ENCODE measurements at regions not wholly inside any gene's neighbourhood (a gene's known extent, or its start where the extent isn't known, plus 50 kb on each side); places are given as distances from the start of the nearest gene placed in this dataset.

DNA sequence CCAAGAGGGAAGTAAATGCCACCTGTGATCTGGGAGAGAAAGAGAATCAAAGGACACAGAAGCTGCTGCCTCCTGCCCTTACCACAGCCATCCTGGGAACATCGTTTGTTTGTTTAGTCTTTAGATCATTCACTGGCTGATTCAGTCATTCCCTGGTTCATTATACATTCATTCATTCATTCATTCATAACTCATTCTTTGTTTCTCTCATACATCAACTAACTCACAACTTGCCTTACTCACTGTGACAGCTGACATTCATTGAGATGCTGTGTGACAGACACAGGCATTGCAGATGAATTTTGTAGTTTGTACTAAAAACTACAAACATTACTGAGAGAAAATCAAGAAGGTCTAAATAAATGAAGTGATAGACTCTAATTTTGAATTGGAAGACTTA is 291.0 kb upstream of the TNRC6C start:
- no peak overlapping the region for H2AK5ac ChIP-seq (ENCODE audit: low read depth, low read length)
- no peak overlapping the region for H3K23ac ChIP-seq (ENCODE audit: low read depth, low read length, poor library complexity)
- no peak overlapping the region for H3K4me2 ChIP-seq (ENCODE audit: insufficient read depth, low read length, poor library complexity, severe bottlenecking)
- no peak overlapping the region for H2BK15ac ChIP-seq (ENCODE audit: low read length)
- no peaks in the 10 kb centered on the region for H3K4me1 ChIP-seq (ENCODE audit: control insufficient read depth in 2 of 2, insufficient read depth in 1 of 2, low read depth in 1 of 2, low read length in 2 of 2)
- no peak overlapping the region for H2BK120ac ChIP-seq (ENCODE audit: low read depth, low read length)
- H4K8ac ChIP-seq (ENCODE audit: low read depth, low read length), result no peak overlapping the region
- H3K79me1 ChIP-seq (ENCODE audit: low read depth, low read length), result no peaks in the 10 kb centered on the region
- H3K4ac ChIP-seq (ENCODE audit: low read length), result no peak overlapping the region
- H3K4me3 ChIP-seq (ENCODE audit: low read length in 2 of 2), result no peak overlapping the region
- no peak overlapping the region for H4K91ac ChIP-seq (ENCODE audit: low read depth, low read length, poor library complexity)
- H3K27ac ChIP-seq (replicated peaks; ENCODE audit: low read length), result no peak overlapping the region
- no peak overlapping the region for H2BK12ac ChIP-seq (ENCODE audit: low read length)
- H3K36me3 ChIP-seq (replicated peaks in 1 of 2; ENCODE audit: control insufficient read depth in 2 of 2, insufficient read depth in 2 of 2, low read length in 2 of 2), result no peaks in the 10 kb centered on the region
- no peak overlapping the region for H2BK5ac ChIP-seq (ENCODE audit: low read length)
- no peak overlapping the region for H3K9ac ChIP-seq (ENCODE audit: low read depth, low read length, poor library complexity)
- H3K27me3 ChIP-seq (ENCODE audit: control insufficient read depth in 3 of 3, insufficient read depth in 3 of 3, low read depth in 1 of 3, low read length in 3 of 3), result no peaks in the 10 kb centered on the region
- H3K14ac ChIP-seq (ENCODE audit: low read length), result no peak overlapping the region
- no peak for DNase-seq (ENCODE audit: low spot score)
- no CpG with 5 or more reads among the region's 1 CpG for WGBS, 2 donors (ENCODE audit: extremely low coverage in 2 of 2, insufficient read length in 2 of 2, insufficient replicate concordance in 1 of 2)
- peaks cover 5 to 7% of the 10 kb centered on the region in 2 donors for H3K9me3 ChIP-seq (replicated peaks in 1 of 2; ENCODE audit: control insufficient read depth in 2 of 2, insufficient read depth in 1 of 2, low read depth in 1 of 2, low read length in 2 of 2)
- no peak overlapping the region for H3K18ac ChIP-seq (ENCODE audit: low read length)
- H2AFZ ChIP-seq (ENCODE audit: low read length), result no peak overlapping the region

DNA sequence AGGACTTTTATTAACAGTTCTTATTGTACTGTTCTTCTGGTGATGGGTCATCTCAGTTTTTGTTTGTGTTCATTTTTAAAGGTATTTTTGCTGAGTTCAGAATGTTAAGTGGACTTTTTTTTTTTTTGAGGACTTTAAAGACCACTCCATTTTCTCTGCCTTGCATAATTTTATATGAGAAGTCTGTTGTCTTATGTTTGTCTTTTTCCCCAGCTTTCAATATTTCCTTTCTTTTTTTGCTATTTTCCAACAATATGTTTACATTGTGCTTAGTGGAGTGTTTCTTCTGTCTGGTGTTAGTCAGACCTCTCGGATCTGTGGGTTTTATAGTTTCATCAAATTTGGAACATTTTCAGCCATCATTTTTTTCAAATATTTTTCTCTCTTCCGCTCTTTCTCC is 290.0 kb upstream of the TNRC6C start:
- no peak overlapping the region for H3K4ac ChIP-seq (ENCODE audit: low read length)
- H3K4me2 ChIP-seq (ENCODE audit: insufficient read depth, low read length, poor library complexity, severe bottlenecking), result no peak overlapping the region
- no peak overlapping the region for H2BK12ac ChIP-seq (ENCODE audit: low read length)
- no peak overlapping the region for H4K8ac ChIP-seq (ENCODE audit: low read depth, low read length)
- no peak overlapping the region for H3K23ac ChIP-seq (ENCODE audit: low read depth, low read length, poor library complexity)
- no peak overlapping the region for H3K9ac ChIP-seq (ENCODE audit: low read depth, low read length, poor library complexity)
- H3K4me1 ChIP-seq (ENCODE audit: control insufficient read depth in 2 of 2, insufficient read depth in 1 of 2, low read depth in 1 of 2, low read length in 2 of 2), result no peaks in the 10 kb centered on the region
- no peak overlapping the region for H3K4me3 ChIP-seq (ENCODE audit: low read length in 2 of 2)
- no CpG with 5 or more reads among the region's 2 CpGs for WGBS, 2 donors (ENCODE audit: extremely low coverage in 2 of 2, insufficient read length in 2 of 2, insufficient replicate concordance in 1 of 2)
- peaks cover 4 to 7% of the 10 kb centered on the region in 2 donors for H3K9me3 ChIP-seq (replicated peaks in 1 of 2; ENCODE audit: control insufficient read depth in 2 of 2, insufficient read depth in 1 of 2, low read depth in 1 of 2, low read length in 2 of 2)
- H3K27me3 ChIP-seq (ENCODE audit: control insufficient read depth in 3 of 3, insufficient read depth in 3 of 3, low read depth in 1 of 3, low read length in 3 of 3), result peaks cover 0 to 3% (median 0%) of the 10 kb centered on the region in 3 experiments
- H2BK120ac ChIP-seq (ENCODE audit: low read depth, low read length), result no peak overlapping the region
- no peak overlapping the region for H3K14ac ChIP-seq (ENCODE audit: low read length)
- H2AK5ac ChIP-seq (ENCODE audit: low read depth, low read length), result no peak overlapping the region
- no peak overlapping the region for H3K18ac ChIP-seq (ENCODE audit: low read length)
- H3K27ac ChIP-seq (replicated peaks; ENCODE audit: low read length), result no peak overlapping the region
- no peak overlapping the region for H2BK5ac ChIP-seq (ENCODE audit: low read length)
- no peaks in the 10 kb centered on the region for H3K36me3 ChIP-seq (replicated peaks in 1 of 2; ENCODE audit: control insufficient read depth in 2 of 2, insufficient read depth in 2 of 2, low read length in 2 of 2)
- no peaks in the 10 kb centered on the region for H3K79me1 ChIP-seq (ENCODE audit: low read depth, low read length)
- H2BK15ac ChIP-seq (ENCODE audit: low read length), result no peak overlapping the region
- no peak overlapping the region for H2AFZ ChIP-seq (ENCODE audit: low read length)
- H4K91ac ChIP-seq (ENCODE audit: low read depth, low read length, poor library complexity), result no peak overlapping the region
- no peak for DNase-seq (ENCODE audit: low spot score)

GRCh38 chr17:77670173-77670572 is 288.3 kb upstream of the TNRC6C start:
- DNase-seq (ENCODE audit: low spot score), result no peak
- no peak overlapping the region for H2BK5ac ChIP-seq (ENCODE audit: low read length)
- no peaks in the 10 kb centered on the region for H3K36me3 ChIP-seq (replicated peaks in 1 of 2; ENCODE audit: control insufficient read depth in 2 of 2, insufficient read depth in 2 of 2, low read length in 2 of 2)
- H4K8ac ChIP-seq (ENCODE audit: low read depth, low read length), result no peak overlapping the region
- H2AFZ ChIP-seq (ENCODE audit: low read length), result no peak overlapping the region
- no peaks in the 10 kb centered on the region for H3K79me1 ChIP-seq (ENCODE audit: low read depth, low read length)
- no peak overlapping the region for H2BK12ac ChIP-seq (ENCODE audit: low read length)
- H3K27ac ChIP-seq (replicated peaks; ENCODE audit: low read length), result no peak overlapping the region
- no CpG with 5 or more reads among the region's 2 CpGs for WGBS, 2 donors (ENCODE audit: extremely low coverage in 2 of 2, insufficient read length in 2 of 2, insufficient replicate concordance in 1 of 2)
- no peak overlapping the region for H3K23ac ChIP-seq (ENCODE audit: low read depth, low read length, poor library complexity)
- no peak overlapping the region for H3K4me2 ChIP-seq (ENCODE audit: insufficient read depth, low read length, poor library complexity, severe bottlenecking)
- H3K4ac ChIP-seq (ENCODE audit: low read length), result no peak overlapping the region
- no peak overlapping the region for H3K9ac ChIP-seq (ENCODE audit: low read depth, low read length, poor library complexity)
- H3K9me3 ChIP-seq (replicated peaks in 1 of 2; ENCODE audit: control insufficient read depth in 2 of 2, insufficient read depth in 1 of 2, low read depth in 1 of 2, low read length in 2 of 2), result peaks cover 4 to 7% of the 10 kb centered on the region in 2 donors
- no peak overlapping the region for H3K4me3 ChIP-seq (ENCODE audit: low read length in 2 of 2)
- no peak overlapping the region for H2AK5ac ChIP-seq (ENCODE audit: low read depth, low read length)
- H2BK120ac ChIP-seq (ENCODE audit: low read depth, low read length), result no peak overlapping the region
- H4K91ac ChIP-seq (ENCODE audit: low read depth, low read length, poor library complexity), result no peak overlapping the region
- H3K18ac ChIP-seq (ENCODE audit: low read length), result no peak overlapping the region
- no peaks in the 10 kb centered on the region for H3K4me1 ChIP-seq (ENCODE audit: control insufficient read depth in 2 of 2, insufficient read depth in 1 of 2, low read depth in 1 of 2, low read length in 2 of 2)
- no peak overlapping the region for H3K14ac ChIP-seq (ENCODE audit: low read length)
- H3K27me3 ChIP-seq (ENCODE audit: control insufficient read depth in 3 of 3, insufficient read depth in 3 of 3, low read depth in 1 of 3, low read length in 3 of 3), result peaks cover 0 to 6% (median 0%) of the 10 kb centered on the region in 3 experiments
- H2BK15ac ChIP-seq (ENCODE audit: low read length), result no peak overlapping the region

GRCh38 chr17:77674358-77674757 is 284.1 kb upstream of the TNRC6C start:
- no peak overlapping the region for H2BK120ac ChIP-seq (ENCODE audit: low read depth, low read length)
- no peak overlapping the region for H2BK15ac ChIP-seq (ENCODE audit: low read length)
- no peak overlapping the region for H3K23ac ChIP-seq (ENCODE audit: low read depth, low read length, poor library complexity)
- no peaks in the 10 kb centered on the region for H3K36me3 ChIP-seq (replicated peaks in 1 of 2; ENCODE audit: control insufficient read depth in 2 of 2, insufficient read depth in 2 of 2, low read length in 2 of 2)
- H3K18ac ChIP-seq (ENCODE audit: low read length), result peak overlapping the region; percentile 27
- H3K4me3 ChIP-seq (ENCODE audit: low read length in 2 of 2), result no peak overlapping the region
- no peak overlapping the region for H2BK5ac ChIP-seq (ENCODE audit: low read length)
- no peak overlapping the region for H3K9ac ChIP-seq (ENCODE audit: low read depth, low read length, poor library complexity)
- no peak overlapping the region for H3K27ac ChIP-seq (replicated peaks; ENCODE audit: low read length)
- no peak overlapping the region for H3K4ac ChIP-seq (ENCODE audit: low read length)
- no peak overlapping the region for H2AFZ ChIP-seq (ENCODE audit: low read length)
- H3K9me3 ChIP-seq (replicated peaks in 1 of 2; ENCODE audit: control insufficient read depth in 2 of 2, insufficient read depth in 1 of 2, low read depth in 1 of 2, low read length in 2 of 2), result peaks cover 0 to 2% of the 10 kb centered on the region in 2 donors
- H2AK5ac ChIP-seq (ENCODE audit: low read depth, low read length), result no peak overlapping the region
- peak overlapping the region; percentile 36 for H2BK12ac ChIP-seq (ENCODE audit: low read length)
- no peaks in the 10 kb centered on the region for H3K79me1 ChIP-seq (ENCODE audit: low read depth, low read length)
- no peak overlapping the region for H3K4me2 ChIP-seq (ENCODE audit: insufficient read depth, low read length, poor library complexity, severe bottlenecking)
- peaks cover 0 to 18% of the 10 kb centered on the region in 2 donors for H3K4me1 ChIP-seq (ENCODE audit: control insufficient read depth in 2 of 2, insufficient read depth in 1 of 2, low read depth in 1 of 2, low read length in 2 of 2)
- no peak overlapping the region for H3K14ac ChIP-seq (ENCODE audit: low read length)
- no peak overlapping the region for H4K8ac ChIP-seq (ENCODE audit: low read depth, low read length)
- no peak for DNase-seq (ENCODE audit: low spot score)
- WGBS, 2 donors (ENCODE audit: extremely low coverage in 2 of 2, insufficient read length in 2 of 2, insufficient replicate concordance in 1 of 2), result 100% methylated on average over 3 of the region's 11 CpGs; no CpG with 5 or more reads in 1 of the 2 donors
- H4K91ac ChIP-seq (ENCODE audit: low read depth, low read length, poor library complexity), result no peak overlapping the region
- peaks cover 0 to 9% (median 0%) of the 10 kb centered on the region in 3 experiments for H3K27me3 ChIP-seq (ENCODE audit: control insufficient read depth in 3 of 3, insufficient read depth in 3 of 3, low read depth in 1 of 3, low read length in 3 of 3)
